NCI-H82 treated with DMSO at 0.1 percent for 48 hours (cell line): ENCODE measurements at regions not wholly inside any gene's neighbourhood (a gene's known extent, or its start where the extent isn't known, plus 50 kb on each side); places are given as distances from the start of the nearest gene placed in this dataset.
"Not testable (repeated sequence)": the region's sequence is repeated elsewhere in the genome, so short reads cannot be mapped to it uniquely, and the experiment has no call there.

ENCODE experiments used
- DNase-seq: peaks from one replicate; lab custom pipeline; 2025; ENCODE audit not compliant: unreplicated experiment; lab: John Stamatoyannopoulos, UW

GRCh38 chrX:46234775-46235174 lies 310.4 kb downstream of the ZNF674 start:
- DNase-seq: no peak

- DNase-seq: no peak
These were observed 316.8 kb downstream of the ZNF674 start for GRCh38 chrX:46228389-46228788.

GRCh38 chrX:46226422-46226821 lies 318.8 kb downstream of the ZNF674 start:
- DNase-seq: no peak

- not testable (repeated sequence) for DNase-seq
These were observed 321.7 kb downstream of the ZNF674 start for GRCh38 chrX:46223499-46223898.

- no peak for DNase-seq
These were observed 324.4 kb downstream of the ZNF674 start for GRCh38 chrX:46220822-46221221.

GRCh38 chrX:46218373-46218772 lies 326.8 kb downstream of the ZNF674 start:
- DNase-seq: no peak

GRCh38 chrX:46216406-46216805 lies 328.8 kb downstream of the ZNF674 start:
- no peak for DNase-seq

GRCh38 chrX:46211079-46211478 lies 334.1 kb downstream of the ZNF674 start:
- no peak for DNase-seq

- DNase-seq: no peak
These were observed 335.5 kb downstream of the ZNF674 start for GRCh38 chrX:46209768-46210167.

GRCh38 chrX:46209037-46209436 lies 336.2 kb downstream of the ZNF674 start:
- no peak for DNase-seq

- no peak for DNase-seq
These were observed 336.9 kb downstream of the ZNF674 start for GRCh38 chrX:46208225-46208854.

GRCh38 chrX:46204721-46205422 lies 340.3 kb downstream of the ZNF674 start:
- DNase-seq: no peak

GRCh38 chrX:46202733-46203514 lies 342.3 kb downstream of the ZNF674 start:
- no peak for DNase-seq

GRCh38 chrX:46200413-46200812 lies 344.8 kb downstream of the ZNF674 start:
- no peak for DNase-seq

GRCh38 chrX:46198858-46199257 lies 346.4 kb downstream of the ZNF674 start:
- no peak for DNase-seq

GRCh38 chrX:46186811-46187106 lies 358.5 kb downstream of the ZNF674 start:
- DNase-seq: not testable (repeated sequence)

GRCh38 chrX:46185923-46186810 lies 359.1 kb downstream of the ZNF674 start:
- no peak for DNase-seq

- no peak for DNase-seq
These were observed 360.5 kb downstream of the ZNF674 start for GRCh38 chrX:46184749-46185148.

GRCh38 chrX:46180258-46180687 lies 364.9 kb downstream of the ZNF674 start:
- peak; percentile 2 for DNase-seq

GRCh38 chrX:46179748-46180147 lies 365.5 kb downstream of the ZNF674 start:
- DNase-seq: no peak

- DNase-seq: no peak
These were observed 366.5 kb downstream of the ZNF674 start for GRCh38 chrX:46178763-46179162.
